MCF 10A (cell line): ENCODE measurements at regions not wholly inside any gene's neighbourhood (a gene's known extent, or its start where the extent isn't known, plus 50 kb on each side); places are given as distances from the start of the nearest gene placed in this dataset.

ENCODE experiments used
- BruUV-seq: library from RNA; stranded (reverse); fragments of 400-500 nt; replicated peaks from 2 replicates; lab custom pipeline; 2021; lab: Mats Ljungman, UMichigan
- CTCF ChIA-PET: fragments of 300-600 bp; sonication (Branson Sonifier 250); formaldehyde crosslinking; extraction: SDS; loops from one replicate; lab custom pipeline; 2021; ENCODE audit warnings: antibody characterized with exemption, inconsistent platforms; lab: Yijun Ruan, JAX
- POLR2A ChIA-PET: fragments of 300-600, 350-650 bp; sonication (Branson Sonifier 250); formaldehyde crosslinking; extraction: SDS; loops from one replicate; lab custom pipeline; 2020; ENCODE audit warnings: antibody characterized with exemption, inconsistent platforms; lab: Yijun Ruan, JAX
- DNase-seq: peaks from one replicate; pipeline ENCODE4 v3.0.0-alpha.2; 2018; ENCODE audit not compliant: unreplicated experiment
- H3K27ac Mint-ChIP-seq: one replicate; pipeline ENCODE4 v1.8.0; 2022; ENCODE audit warnings: mild to moderate bottlenecking, low read depth, mixed read lengths; ENCODE audit not compliant: unreplicated experiment
- H3K27me3 Mint-ChIP-seq: one replicate; pipeline ENCODE4 v1.8.0; 2022; ENCODE audit warnings: mixed read lengths; ENCODE audit not compliant: insufficient read depth, unreplicated experiment
- H3K36me3 Mint-ChIP-seq: one replicate; pipeline ENCODE4 v1.8.0; 2022; ENCODE audit warnings: mild to moderate bottlenecking, moderate library complexity, mixed read lengths; ENCODE audit not compliant: insufficient read depth, unreplicated experiment
- H3K4me1 Mint-ChIP-seq: one replicate; pipeline ENCODE4 v1.8.0; 2022; ENCODE audit warnings: mixed read lengths; ENCODE audit not compliant: insufficient read depth, unreplicated experiment
- H3K4me3 Mint-ChIP-seq: one replicate; pipeline ENCODE4 v1.8.0; 2022; ENCODE audit warnings: mild to moderate bottlenecking, moderate library complexity, mixed read lengths; ENCODE audit not compliant: unreplicated experiment
- H3K9me3 Mint-ChIP-seq: one replicate; pipeline ENCODE4 v1.8.0; 2022; ENCODE audit warnings: mixed read lengths; ENCODE audit not compliant: unreplicated experiment
- intact Hi-C: fragments of 100-400 bp; cut with micrococcal nuclease; formaldehyde crosslinking; loops from 2 replicates; pipeline ENCODE4 v1.14.1; 2022
- TF ChIP-seq, protein P1 (sequence below): fragments of 200-600 bp; IDR thresholded peaks from one replicate; pipeline ENCODE4 v1.8.0; 2022; ENCODE audit warnings: antibody characterized with exemption, mild to moderate bottlenecking; ENCODE audit not compliant: unreplicated experiment

DNA sequence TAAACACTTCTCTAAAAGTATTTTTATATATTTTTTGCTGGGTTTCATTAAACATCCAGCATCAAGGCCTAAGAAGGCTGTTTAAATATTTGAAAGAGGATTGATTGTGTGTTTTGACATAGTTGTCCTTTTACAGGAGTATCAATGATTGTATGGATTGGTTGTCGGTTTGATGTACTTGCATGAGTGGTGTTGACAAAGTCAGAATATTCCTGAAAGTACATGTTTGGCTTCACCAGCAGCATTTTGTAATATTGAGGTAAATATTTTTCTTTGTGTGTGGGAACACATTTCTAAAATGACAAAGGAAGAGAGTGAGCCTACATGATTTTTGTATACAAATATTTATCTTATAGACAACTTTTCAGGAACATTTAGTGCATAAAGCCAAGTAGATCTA lies 269.7 kb downstream of the PTBP2 start:
- Mint-ChIP-seq H3K36me3 (no peaks in the 10 kb centered on the region), H3K27ac (no peak overlapping the region), H3K9me3 (no peaks in the 10 kb centered on the region), H3K4me1 (no peaks in the 10 kb centered on the region), H3K27me3 (no peaks in the 10 kb centered on the region), H3K4me3 (no peak overlapping the region)
- ChIA-PET POLR2A (interaction anchor here (1.4 kb wide), 1 partner anchor 9 kb away, joined by 4 read pairs; no protein-coding TSS in a partner anchor), CTCF (interaction anchor here (0.5 kb wide), 1 partner anchor 119 kb away, joined by 3 read pairs; no protein-coding TSS in a partner anchor)
- no peak for DNase-seq
- TF ChIP-seq, protein P1, sequence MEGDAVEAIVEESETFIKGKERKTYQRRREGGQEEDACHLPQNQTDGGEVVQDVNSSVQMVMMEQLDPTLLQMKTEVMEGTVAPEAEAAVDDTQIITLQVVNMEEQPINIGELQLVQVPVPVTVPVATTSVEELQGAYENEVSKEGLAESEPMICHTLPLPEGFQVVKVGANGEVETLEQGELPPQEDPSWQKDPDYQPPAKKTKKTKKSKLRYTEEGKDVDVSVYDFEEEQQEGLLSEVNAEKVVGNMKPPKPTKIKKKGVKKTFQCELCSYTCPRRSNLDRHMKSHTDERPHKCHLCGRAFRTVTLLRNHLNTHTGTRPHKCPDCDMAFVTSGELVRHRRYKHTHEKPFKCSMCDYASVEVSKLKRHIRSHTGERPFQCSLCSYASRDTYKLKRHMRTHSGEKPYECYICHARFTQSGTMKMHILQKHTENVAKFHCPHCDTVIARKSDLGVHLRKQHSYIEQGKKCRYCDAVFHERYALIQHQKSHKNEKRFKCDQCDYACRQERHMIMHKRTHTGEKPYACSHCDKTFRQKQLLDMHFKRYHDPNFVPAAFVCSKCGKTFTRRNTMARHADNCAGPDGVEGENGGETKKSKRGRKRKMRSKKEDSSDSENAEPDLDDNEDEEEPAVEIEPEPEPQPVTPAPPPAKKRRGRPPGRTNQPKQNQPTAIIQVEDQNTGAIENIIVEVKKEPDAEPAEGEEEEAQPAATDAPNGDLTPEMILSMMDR, result no peak
- intact Hi-C loops, result no loop called here
- no TSS peak for BruUV-seq

DNA sequence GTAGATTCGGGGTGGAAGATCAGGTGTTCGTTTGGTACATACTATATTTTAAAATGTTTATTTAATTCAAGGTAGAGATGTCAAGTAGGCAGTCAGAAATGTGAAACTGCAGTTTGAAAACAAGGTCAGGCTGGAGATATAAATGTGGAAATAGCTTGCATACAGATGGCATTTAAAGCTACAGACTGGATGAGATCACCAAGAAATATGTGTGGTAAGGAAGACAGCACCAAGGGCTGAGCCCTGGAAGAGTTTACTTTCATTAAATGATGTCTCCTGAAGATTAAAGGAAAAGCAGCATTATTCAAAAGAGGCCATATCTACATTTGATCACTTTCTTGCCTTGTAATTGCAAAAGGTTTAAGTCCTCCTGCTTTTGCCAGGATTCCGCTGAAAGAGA lies 271.3 kb downstream of the PTBP2 start:
- intact Hi-C loops, result no loop called here
- no peak overlapping the region for H3K4me3 Mint-ChIP-seq
- TF ChIP-seq, protein P1, result no peak
- H3K4me1 Mint-ChIP-seq, result no peaks in the 10 kb centered on the region
- no peak overlapping the region for H3K27ac Mint-ChIP-seq
- CTCF ChIA-PET, result no interaction called here
- no peaks in the 10 kb centered on the region for H3K27me3 Mint-ChIP-seq
- no peaks in the 10 kb centered on the region for H3K9me3 Mint-ChIP-seq
- POLR2A ChIA-PET, result no interaction called here
- no peaks in the 10 kb centered on the region for H3K36me3 Mint-ChIP-seq
- no peak for DNase-seq
- no TSS peak for BruUV-seq

DNA sequence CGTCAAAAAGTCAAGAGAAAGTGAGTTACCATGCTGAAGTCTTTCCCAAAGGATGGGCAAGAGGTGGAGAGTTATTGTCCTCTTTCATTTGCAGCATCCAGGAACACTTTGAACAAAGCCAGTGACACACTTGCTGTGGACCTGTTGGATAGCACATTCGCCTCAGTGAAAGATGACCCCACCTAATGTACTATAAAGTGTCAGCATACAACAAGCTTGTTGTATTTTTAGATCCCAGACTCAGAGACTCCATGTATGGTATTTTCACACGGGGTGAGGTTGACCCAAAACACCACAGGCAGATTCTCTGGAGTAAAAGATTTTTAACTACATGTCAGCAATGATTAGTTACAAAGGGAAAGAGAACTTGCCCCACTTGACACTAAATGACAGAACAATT lies 273.8 kb downstream of the PTBP2 start:
- POLR2A ChIA-PET, result interaction anchor here (0.6 to 0.9 kb wide), 2 partner anchors 9 to 285 kb away, joined by 3 to 4 read pairs; no protein-coding TSS in a partner anchor
- H3K4me3 Mint-ChIP-seq, result no peak overlapping the region
- no peak for DNase-seq
- no peaks in the 10 kb centered on the region for H3K4me1 Mint-ChIP-seq
- no peak overlapping the region for H3K27ac Mint-ChIP-seq
- no TSS peak for BruUV-seq
- intact Hi-C loops, result no loop called here
- TF ChIP-seq, protein P1, result no peak
- CTCF ChIA-PET, result interaction anchor here (0.6 kb wide), 1 partner anchor 568 kb away, joined by 4 read pairs; no protein-coding TSS in a partner anchor
- no peaks in the 10 kb centered on the region for H3K36me3 Mint-ChIP-seq
- H3K27me3 Mint-ChIP-seq, result no peaks in the 10 kb centered on the region
- H3K9me3 Mint-ChIP-seq, result no peaks in the 10 kb centered on the region

DNA sequence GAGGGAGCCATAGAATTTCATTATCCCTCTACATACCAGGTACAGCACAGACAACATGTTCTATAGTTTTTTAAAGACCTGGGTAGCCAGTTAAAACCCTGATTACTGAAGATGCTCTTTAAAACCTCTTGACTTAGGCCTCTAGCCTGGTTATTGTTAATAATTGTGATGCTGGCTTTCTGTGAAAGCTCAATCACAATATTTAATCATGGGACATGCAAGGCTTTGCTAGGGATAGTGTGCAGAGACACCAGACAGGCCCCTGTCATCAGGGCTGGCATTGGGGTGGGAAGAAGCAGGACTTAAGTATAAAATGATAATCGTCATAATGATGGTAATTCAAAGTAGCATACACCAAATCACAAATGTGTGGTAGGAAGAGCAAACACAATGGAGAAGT lies 274.4 kb downstream of the PTBP2 start:
- POLR2A ChIA-PET, result interaction anchor here (0.9 kb wide), 1 partner anchor 9 kb away, joined by 3 read pairs; no protein-coding TSS in a partner anchor
- BruUV-seq, result no TSS peak
- intact Hi-C loops, result no loop called here
- Mint-ChIP-seq H3K4me1 (no peaks in the 10 kb centered on the region), H3K27ac (no peak overlapping the region), H3K36me3 (no peaks in the 10 kb centered on the region), H3K27me3 (no peaks in the 10 kb centered on the region), H3K4me3 (no peak overlapping the region), H3K9me3 (no peaks in the 10 kb centered on the region)
- TF ChIP-seq, protein P1, result no peak
- CTCF ChIA-PET, result no interaction called here
- no peak for DNase-seq
